GM18511 (cell line): ENCODE measurements at regions not wholly inside any gene's neighbourhood (a gene's known extent, or its start where the extent isn't known, plus 50 kb on each side); places are given as distances from the start of the nearest gene placed in this dataset.
"Not testable (repeated sequence)": the region's sequence is repeated elsewhere in the genome, so short reads cannot be mapped to it uniquely, and the experiment has no call there.

Source experiments
- ATAC-seq: cut with Tn5 transposase; IDR thresholded peaks from one replicate; pipeline ENCODE4 v1.9.1; 2021; ENCODE audit warnings: mild to moderate bottlenecking, moderate library complexity; ENCODE audit not compliant: unreplicated experiment

- ATAC-seq = not testable (repeated sequence)
Observed at GRCh38 chr9:62874745-62875599, 1685.1 kb downstream of the SPATA31A7 start.

DNA sequence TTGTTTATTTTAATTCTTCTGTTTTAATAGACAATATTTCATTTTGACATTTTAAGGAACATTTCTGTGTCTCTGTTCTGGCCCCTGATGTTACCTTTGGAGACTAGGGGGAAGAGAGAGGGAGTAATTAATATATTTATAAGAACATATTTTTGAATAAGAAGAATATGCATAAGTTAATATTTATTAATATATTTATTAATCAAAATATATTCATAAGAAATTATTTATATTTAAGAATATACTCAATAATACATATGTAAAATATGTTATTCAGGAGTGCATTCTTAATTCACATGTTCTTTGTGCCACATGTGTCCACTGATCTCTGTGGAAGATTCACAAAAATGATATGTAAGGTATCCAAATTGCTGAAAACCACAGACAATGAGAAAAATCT lies 1687.7 kb downstream of the SPATA31A7 start:
- not testable (repeated sequence) for ATAC-seq

GRCh38 chr9:62877987-62878386 lies 1688.2 kb downstream of the SPATA31A7 start:
- not testable (repeated sequence) for ATAC-seq

DNA sequence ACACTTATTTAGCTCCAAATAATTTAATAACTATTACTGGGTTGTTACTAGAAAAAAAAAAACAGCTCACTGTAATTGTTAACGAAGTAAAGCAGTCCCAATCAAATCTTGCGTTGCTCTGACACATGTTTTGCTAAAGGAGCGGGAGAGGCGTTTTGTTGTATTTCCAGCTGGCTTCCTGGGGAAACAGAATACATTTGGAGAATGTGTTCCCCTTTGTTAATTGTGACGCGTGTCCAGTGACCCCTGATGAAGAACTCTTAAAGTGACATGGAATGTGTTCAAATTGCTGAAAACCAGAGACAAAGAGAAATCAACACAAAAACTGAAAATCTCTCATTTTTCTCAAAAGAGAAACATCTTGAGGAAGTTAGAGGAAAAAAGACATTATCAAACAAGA lies 1690.6 kb downstream of the SPATA31A7 start:
- ATAC-seq = not testable (repeated sequence)

DNA sequence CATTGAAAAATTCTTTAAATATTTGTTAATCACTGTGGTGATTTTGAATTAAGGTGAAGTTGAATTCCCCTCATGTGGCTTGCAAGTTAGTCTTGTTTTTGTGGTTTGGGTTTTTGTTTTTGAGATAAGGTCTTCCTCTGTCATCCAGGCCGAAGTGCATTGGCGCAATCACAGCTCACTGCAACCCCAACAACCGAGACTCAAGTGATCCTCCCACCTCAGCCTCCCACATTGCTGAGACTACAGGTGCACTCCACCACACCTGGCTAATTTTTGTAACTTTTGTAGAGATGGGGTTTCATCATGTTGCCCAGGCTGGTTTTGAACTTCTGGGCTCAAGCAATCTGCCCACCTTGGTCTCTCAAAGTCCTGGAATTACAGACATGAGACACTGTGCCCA lies 1691.1 kb downstream of the SPATA31A7 start:
- ATAC-seq = not testable (repeated sequence)

GRCh38 chr9:62881811-62882210 lies 1692.0 kb downstream of the SPATA31A7 start:
- not testable (repeated sequence) for ATAC-seq

GRCh38 chr9:62882717-62883116 lies 1692.9 kb downstream of the SPATA31A7 start:
- not testable (repeated sequence) for ATAC-seq

DNA sequence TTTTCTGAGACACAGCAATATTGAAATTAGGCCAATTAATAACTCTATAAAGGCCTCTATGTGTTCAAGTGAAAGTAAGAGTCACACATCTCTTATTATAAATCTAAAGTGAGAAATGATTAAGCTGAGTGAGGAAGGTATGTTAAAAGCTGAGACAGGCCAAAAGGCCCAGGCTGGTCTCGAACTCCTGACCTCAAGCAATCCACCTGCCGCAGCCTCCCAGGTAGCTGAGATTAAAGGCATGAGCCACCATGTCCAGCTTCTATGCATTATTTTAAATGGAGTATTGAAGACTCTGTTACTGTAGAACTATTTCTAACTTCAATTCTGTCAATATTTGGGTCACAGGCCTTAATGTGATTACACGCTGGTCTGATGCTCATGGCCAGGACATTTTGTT lies 1706.9 kb downstream of the SPATA31A7 start:
- ATAC-seq = not testable (repeated sequence)

DNA sequence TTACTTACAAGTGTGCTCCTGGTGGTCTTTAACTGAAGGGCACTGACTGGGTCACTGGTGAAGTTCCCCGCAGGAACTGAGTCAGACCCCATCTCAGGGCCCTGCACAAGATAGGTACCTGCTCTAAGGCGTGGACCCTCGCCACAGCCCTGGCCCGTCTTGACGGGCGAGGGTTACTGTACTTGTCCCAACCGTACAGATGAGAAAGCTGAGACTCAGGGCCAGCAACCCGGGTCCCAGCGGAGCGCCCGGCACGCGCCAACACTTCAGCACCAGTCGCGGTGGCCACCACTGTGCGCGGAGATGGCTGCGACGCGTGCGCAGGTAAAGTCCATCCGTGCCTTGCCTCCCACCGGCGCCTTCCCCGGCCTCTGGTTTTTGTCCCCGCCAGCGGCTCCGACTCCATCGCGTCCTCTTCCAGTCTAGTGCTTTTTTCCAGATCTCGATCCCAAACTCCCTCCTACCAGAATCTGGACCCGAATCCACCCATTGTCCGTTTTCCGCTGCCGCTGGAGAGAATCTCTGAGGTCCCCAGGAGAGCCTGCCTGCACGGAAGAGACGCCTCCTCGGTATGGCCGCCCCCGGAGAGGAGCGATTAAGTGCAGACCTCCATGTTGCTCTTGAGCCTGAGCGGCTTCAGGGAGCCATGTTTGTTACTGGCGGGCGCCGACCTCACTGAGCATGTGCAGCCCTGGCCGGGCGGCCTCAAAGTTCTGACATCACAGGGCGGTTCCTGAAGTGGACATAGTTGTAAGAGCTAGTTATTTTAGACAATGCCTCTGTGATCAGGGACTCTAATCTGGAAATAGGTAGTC lies 1707.8 kb downstream of the SPATA31A7 start:
- ATAC-seq = not testable (repeated sequence)

- not testable (repeated sequence) for ATAC-seq
Observed at GRCh38 chr9:62899666-62900065, 1709.8 kb downstream of the SPATA31A7 start.

DNA sequence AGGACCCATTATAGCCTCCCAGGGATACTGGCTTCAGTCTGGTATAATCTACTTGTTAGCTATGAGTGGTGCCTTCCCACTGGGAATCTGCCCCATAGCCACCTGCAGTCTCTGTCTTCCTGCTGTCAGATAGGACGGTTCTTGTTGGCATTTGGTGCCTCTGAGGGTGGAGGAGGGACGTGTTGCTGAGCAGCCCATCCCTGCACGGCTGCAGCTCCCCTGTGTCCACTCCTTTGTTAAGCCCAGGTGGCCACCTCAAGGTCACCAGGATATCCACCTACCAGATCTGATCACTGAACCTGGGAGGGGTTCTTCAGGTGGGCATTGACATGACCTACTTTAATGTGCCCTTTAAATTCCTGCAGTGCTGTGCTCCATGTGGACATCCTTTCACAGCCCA lies 1714.2 kb downstream of the SPATA31A7 start:
- ATAC-seq = not testable (repeated sequence)

GRCh38 chr9:62905722-62906121 lies 1715.9 kb downstream of the SPATA31A7 start:
- ATAC-seq = not testable (repeated sequence)

DNA sequence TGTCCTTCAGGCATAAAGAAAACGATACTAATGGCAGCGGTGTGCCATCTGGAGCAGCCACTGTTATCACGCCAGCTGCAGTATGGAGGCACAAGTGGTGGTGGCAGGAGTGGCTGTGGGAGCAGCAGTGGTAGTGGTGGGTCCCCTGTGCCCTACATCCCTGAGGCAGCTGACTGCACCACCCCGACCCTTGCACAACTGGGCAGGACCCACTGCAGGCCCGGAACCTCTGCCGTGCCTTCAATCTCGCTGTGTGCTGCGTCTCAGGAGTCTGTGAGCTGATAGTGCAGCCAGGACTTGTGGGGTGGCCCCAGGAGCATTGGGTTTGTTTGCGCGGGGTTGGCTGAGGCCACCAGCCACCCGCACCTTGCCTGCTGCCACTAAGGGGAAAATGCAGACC lies 1718.0 kb downstream of the SPATA31A7 start:
- not testable (repeated sequence) for ATAC-seq

DNA sequence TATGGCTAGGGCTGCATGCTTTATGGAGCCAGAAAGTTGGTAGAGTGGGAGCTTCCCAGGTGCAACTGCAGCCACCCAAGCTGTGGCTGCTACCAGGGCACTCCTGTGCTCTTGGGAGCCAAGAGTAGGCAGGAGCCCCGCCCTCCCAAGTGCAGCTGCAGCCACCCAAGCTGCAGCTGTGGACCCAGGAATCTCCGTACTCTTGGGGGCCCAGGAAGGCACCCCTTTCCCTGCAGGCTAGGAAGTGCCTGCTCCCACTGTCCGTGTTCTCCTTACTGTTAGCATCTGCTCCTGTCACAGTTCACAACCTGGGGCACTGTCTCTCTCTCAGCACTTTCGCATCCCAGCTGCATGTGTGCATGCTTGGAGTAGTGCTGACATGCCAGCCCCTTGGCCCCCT lies 1718.4 kb downstream of the SPATA31A7 start:
- not testable (repeated sequence) for ATAC-seq

DNA sequence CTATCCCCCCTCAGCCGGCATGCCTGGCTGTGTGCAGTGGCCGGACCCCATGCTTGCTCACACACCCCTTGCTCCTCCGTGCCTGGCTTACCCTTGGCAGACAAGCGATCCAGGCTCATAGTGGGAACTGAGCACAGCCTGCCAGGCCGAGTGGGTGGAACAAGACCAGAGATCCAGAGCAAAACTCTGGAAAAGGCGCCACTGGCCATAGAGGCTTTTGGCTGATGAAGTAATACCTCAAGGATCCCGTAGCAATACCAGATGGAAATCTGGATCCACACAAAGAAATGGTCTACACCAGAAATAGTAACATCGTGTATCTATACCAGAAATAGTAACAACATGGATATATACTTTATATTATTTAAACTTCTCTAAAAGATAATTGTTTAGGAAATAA lies 1719.6 kb downstream of the SPATA31A7 start:
- ATAC-seq = not testable (repeated sequence)

DNA sequence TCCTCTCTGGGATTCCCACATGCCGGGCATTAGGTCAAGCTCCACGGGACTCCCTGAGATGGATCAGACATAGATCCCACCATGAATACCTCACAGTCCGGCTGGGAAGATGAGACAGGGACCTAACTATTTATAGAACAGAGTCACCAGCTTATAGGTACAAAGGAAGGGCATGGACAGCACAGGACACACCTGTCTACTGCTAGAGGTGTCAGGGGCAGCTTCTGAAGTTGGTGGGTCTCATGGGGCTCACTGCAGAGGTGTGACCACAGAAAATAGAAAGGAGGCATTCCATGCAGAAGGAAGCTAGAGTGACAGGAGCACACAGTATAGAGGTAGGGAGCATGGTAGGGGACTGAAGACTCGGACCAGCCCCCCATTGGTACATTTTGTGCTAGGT lies 1722.4 kb downstream of the SPATA31A7 start:
- ATAC-seq = not testable (repeated sequence)

- ATAC-seq = not testable (repeated sequence)
Observed at GRCh38 chr9:62915168-62915567, 1725.3 kb downstream of the SPATA31A7 start.

DNA sequence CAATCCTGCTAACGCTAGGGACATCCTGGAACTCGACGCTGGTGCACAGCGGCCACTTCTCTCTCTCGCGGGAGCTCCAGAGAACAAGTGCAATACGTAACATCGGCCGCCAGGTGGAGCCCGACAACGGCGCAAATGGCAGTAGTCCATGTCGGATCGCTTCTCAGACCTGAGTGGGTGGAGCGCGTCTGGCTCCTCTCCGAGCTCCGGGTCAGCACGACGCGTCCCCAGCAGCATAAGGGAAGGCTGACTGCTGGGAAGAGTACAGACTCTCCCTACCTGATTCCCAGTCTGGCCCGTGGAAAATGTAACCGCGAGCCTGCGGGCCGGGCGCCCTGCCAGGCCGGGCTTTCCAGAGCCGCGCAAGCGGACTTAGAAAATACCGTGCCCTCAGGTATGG lies 1725.8 kb downstream of the SPATA31A7 start:
- peak; percentile 99 for ATAC-seq

- ATAC-seq = not testable (repeated sequence)
Observed at GRCh38 chr9:62918648-62919385, 1729.0 kb downstream of the SPATA31A7 start.

GRCh38 chr9:62931484-62931883 lies 1741.6 kb downstream of the SPATA31A7 start:
- ATAC-seq = not testable (repeated sequence)

DNA sequence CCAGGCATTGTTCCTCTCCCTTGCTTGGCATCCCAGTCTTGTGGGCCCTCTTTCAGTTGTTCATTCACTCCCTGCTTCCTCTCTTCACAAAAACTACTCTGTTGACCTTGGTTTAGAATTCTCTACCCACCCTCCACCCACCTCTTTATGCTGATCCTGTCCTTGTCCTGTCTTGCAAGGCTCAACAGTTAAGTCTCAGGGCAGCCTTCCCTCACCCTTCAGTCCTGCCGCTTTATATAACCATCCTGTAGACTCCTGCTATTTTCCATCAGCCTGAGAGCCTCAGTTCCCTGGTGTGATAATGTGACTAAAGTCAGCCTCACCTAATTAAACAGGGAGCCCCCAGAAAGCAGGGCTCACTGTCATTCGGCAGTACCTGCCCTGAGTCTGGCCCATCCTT lies 1763.0 kb downstream of the SPATA31A7 start:
- not testable (repeated sequence) for ATAC-seq
